ENCODE measurements at regions not wholly inside any gene's neighbourhood (a gene's known extent, or its start where the extent isn't known, plus 50 kb on each side); places are given as distances from the start of the nearest gene placed in this dataset.

- DNase-seq, result no peak
- no peaks in the 10 kb centered on the region for H3K4me1 Mint-ChIP-seq
- H3K4me1 ChIP-seq (ENCODE audit: control insufficient read depth, insufficient read depth, low read length, poor library complexity, severe bottlenecking), result no peaks in the 10 kb centered on the region
- no peaks in the 10 kb centered on the region for H3K27me3 Mint-ChIP-seq
- H3K9me3 Mint-ChIP-seq, result peaks cover 0 to 20% (median 5%) of the 10 kb centered on the region in 7 donors
- H3K4me3 ChIP-seq (ENCODE audit: low read depth, low read length), result no peak overlapping the region
- H3K27ac ChIP-seq (ENCODE audit: insufficient read depth, low read length, poor library complexity, severe bottlenecking), result no peak overlapping the region
- H3K36me3 ChIP-seq (ENCODE audit: control insufficient read depth, insufficient read depth, low read length), result no peaks in the 10 kb centered on the region
- H3K27me3 ChIP-seq (ENCODE audit: control insufficient read depth, insufficient read depth, low read length), result no peaks in the 10 kb centered on the region
- H3K27ac Mint-ChIP-seq, result no peak overlapping the region
- H3K4me3 Mint-ChIP-seq, result no peak overlapping the region
- H3K9me3 ChIP-seq (ENCODE audit: control insufficient read depth in 2 of 2, low read length in 2 of 2), result peaks cover 0 to 2% of the 10 kb centered on the region in 2 experiments
- H3K36me3 Mint-ChIP-seq, result no peaks in the 10 kb centered on the region
- ATAC-seq (ENCODE audit: low read depth in 2 of 2), result no peak
These were observed 116.6 kb upstream of the ROBO1 start for GRCh38 chr3:79884354-79884753.

- ATAC-seq (ENCODE audit: low read depth in 2 of 2), result no peak
- H3K27me3 ChIP-seq (ENCODE audit: control insufficient read depth, insufficient read depth, low read length), result no peaks in the 10 kb centered on the region
- no peak overlapping the region for H3K4me3 ChIP-seq (ENCODE audit: low read depth, low read length)
- no peak for DNase-seq
- peaks cover 0 to 15% (median 7%) of the 10 kb centered on the region in 7 donors for H3K9me3 Mint-ChIP-seq
- no peak overlapping the region for H3K27ac ChIP-seq (ENCODE audit: insufficient read depth, low read length, poor library complexity, severe bottlenecking)
- no peaks in the 10 kb centered on the region for H3K4me1 ChIP-seq (ENCODE audit: control insufficient read depth, insufficient read depth, low read length, poor library complexity, severe bottlenecking)
- no peaks in the 10 kb centered on the region for H3K36me3 ChIP-seq (ENCODE audit: control insufficient read depth, insufficient read depth, low read length)
- H3K27me3 Mint-ChIP-seq, result no peaks in the 10 kb centered on the region
- no peaks in the 10 kb centered on the region for H3K36me3 Mint-ChIP-seq
- H3K4me1 Mint-ChIP-seq, result no peaks in the 10 kb centered on the region
- H3K4me3 Mint-ChIP-seq, result no peak overlapping the region
- no peak overlapping the region for H3K27ac Mint-ChIP-seq
- peaks cover 0 to 2% of the 10 kb centered on the region in 2 experiments for H3K9me3 ChIP-seq (ENCODE audit: control insufficient read depth in 2 of 2, low read length in 2 of 2)
These were observed 113.6 kb upstream of the ROBO1 start for GRCh38 chr3:79881431-79881830.

DNA sequence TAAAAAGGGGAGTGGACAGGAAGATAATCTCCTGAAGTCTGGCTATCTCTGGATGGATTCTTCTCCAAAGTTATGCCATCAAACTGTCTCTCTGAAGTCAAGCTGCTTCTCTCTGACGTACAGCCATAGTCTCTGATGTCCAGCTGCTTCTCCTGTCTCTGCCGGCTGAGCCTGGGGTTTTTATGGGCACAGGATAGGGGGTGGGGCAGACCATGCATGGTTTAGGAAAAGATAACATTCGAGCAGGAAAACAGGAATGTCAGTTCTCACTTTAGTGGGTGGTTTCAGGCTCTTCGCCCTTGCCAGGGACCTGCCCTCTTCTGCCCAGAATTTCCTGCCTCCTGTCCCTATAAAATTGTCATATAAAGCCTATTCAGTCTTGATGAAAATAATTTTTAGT lies 110.9 kb upstream of the ROBO1 start:
- Mint-ChIP-seq H3K27me3 (no peaks in the 10 kb centered on the region), H3K4me1 (no peaks in the 10 kb centered on the region), H3K27ac (no peak overlapping the region), H3K36me3 (no peaks in the 10 kb centered on the region), H3K9me3 (peaks cover 0 to 20% (median 11%) of the 10 kb centered on the region in 7 donors), H3K4me3 (no peak overlapping the region)
- Histone ChIP-seq H3K4me1 (ENCODE audit: control insufficient read depth, insufficient read depth, low read length, poor library complexity, severe bottlenecking) (no peaks in the 10 kb centered on the region), H3K27ac (ENCODE audit: insufficient read depth, low read length, poor library complexity, severe bottlenecking) (no peak overlapping the region), H3K9me3 (ENCODE audit: control insufficient read depth in 2 of 2, low read length in 2 of 2) (no peaks in the 10 kb centered on the region), H3K27me3 (ENCODE audit: control insufficient read depth, insufficient read depth, low read length) (no peaks in the 10 kb centered on the region), H3K36me3 (ENCODE audit: control insufficient read depth, insufficient read depth, low read length) (no peaks in the 10 kb centered on the region), H3K4me3 (ENCODE audit: low read depth, low read length) (no peak overlapping the region)
- ATAC-seq (ENCODE audit: low read depth in 2 of 2), result no peak
- no peak for DNase-seq

DNA sequence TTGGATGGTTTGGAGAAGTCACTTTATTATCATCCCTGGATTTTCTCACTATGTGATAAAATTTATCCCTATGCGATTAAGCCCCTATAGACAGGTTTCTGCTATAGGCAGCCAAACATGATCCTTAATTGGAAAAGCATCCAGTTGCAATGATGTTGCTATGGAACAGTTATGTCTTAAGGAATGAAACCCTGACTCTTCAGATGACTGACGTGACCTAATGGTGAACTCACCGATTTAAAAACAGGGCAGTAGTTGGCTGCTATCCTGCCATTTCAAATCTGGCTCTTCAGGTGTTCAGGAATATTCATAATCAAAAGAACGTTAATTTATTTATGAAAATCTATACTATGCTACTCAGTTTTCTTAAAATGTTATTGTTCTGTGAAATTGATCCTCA lies 106.8 kb upstream of the ROBO1 start:
- no peaks in the 10 kb centered on the region for H3K4me1 ChIP-seq (ENCODE audit: control insufficient read depth, insufficient read depth, low read length, poor library complexity, severe bottlenecking)
- Mint-ChIP-seq H3K4me1 (no peaks in the 10 kb centered on the region), H3K27me3 (no peaks in the 10 kb centered on the region), H3K36me3 (no peaks in the 10 kb centered on the region), H3K27ac (no peak overlapping the region), H3K9me3 (peaks cover 0 to 20% (median 12%) of the 10 kb centered on the region in 7 donors), H3K4me3 (no peak overlapping the region)
- no peaks in the 10 kb centered on the region for H3K27me3 ChIP-seq (ENCODE audit: control insufficient read depth, insufficient read depth, low read length)
- no peak overlapping the region for H3K4me3 ChIP-seq (ENCODE audit: low read depth, low read length)
- no peak for DNase-seq
- peaks cover 0 to 8% of the 10 kb centered on the region in 2 experiments for H3K9me3 ChIP-seq (ENCODE audit: control insufficient read depth in 2 of 2, low read length in 2 of 2)
- H3K36me3 ChIP-seq (ENCODE audit: control insufficient read depth, insufficient read depth, low read length), result no peaks in the 10 kb centered on the region
- H3K27ac ChIP-seq (ENCODE audit: insufficient read depth, low read length, poor library complexity, severe bottlenecking), result no peak overlapping the region
- no peak for ATAC-seq (ENCODE audit: low read depth in 2 of 2)

GRCh38 chr3:79872483-79872882 lies 104.7 kb upstream of the ROBO1 start:
- H3K27ac Mint-ChIP-seq, result no peak overlapping the region
- DNase-seq (no peak), ATAC-seq (ENCODE audit: low read depth in 2 of 2) (no peak)
- Histone ChIP-seq H3K36me3 (ENCODE audit: control insufficient read depth, insufficient read depth, low read length) (no peaks in the 10 kb centered on the region), H3K4me3 (ENCODE audit: low read depth, low read length) (no peak overlapping the region), H3K27me3 (ENCODE audit: control insufficient read depth, insufficient read depth, low read length) (no peaks in the 10 kb centered on the region), H3K27ac (ENCODE audit: insufficient read depth, low read length, poor library complexity, severe bottlenecking) (no peak overlapping the region), H3K9me3 (ENCODE audit: control insufficient read depth in 2 of 2, low read length in 2 of 2) (peaks cover 0 to 8% of the 10 kb centered on the region in 2 experiments), H3K4me1 (ENCODE audit: control insufficient read depth, insufficient read depth, low read length, poor library complexity, severe bottlenecking) (no peaks in the 10 kb centered on the region)
- no peaks in the 10 kb centered on the region for H3K27me3 Mint-ChIP-seq
- H3K36me3 Mint-ChIP-seq, result no peaks in the 10 kb centered on the region
- no peak overlapping the region for H3K4me3 Mint-ChIP-seq
- no peaks in the 10 kb centered on the region for H3K4me1 Mint-ChIP-seq
- peaks cover 0 to 33% (median 17%) of the 10 kb centered on the region in 7 donors for H3K9me3 Mint-ChIP-seq

DNA sequence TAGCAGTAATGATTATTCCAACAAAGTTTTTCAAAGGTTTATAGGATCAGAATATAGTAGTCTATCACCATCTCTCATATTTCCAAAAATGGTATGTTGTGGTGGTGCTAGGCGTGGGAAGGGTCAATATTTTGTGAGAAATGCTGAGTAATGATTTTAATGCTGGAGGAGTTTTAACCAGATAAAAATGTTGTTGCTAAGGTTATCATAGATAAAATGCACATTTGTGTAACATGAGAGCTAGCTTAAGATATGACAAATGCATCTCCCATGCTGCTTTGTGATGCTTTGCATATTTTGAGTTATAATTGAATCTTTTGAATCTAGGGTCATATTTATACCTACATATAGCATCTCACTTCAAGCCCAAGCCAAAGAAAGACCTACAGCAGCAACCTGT lies 103.9 kb upstream of the ROBO1 start:
- no peaks in the 10 kb centered on the region for H3K36me3 Mint-ChIP-seq
- peaks cover 0 to 8% of the 10 kb centered on the region in 2 experiments for H3K9me3 ChIP-seq (ENCODE audit: control insufficient read depth in 2 of 2, low read length in 2 of 2)
- H3K27ac Mint-ChIP-seq, result no peak overlapping the region
- no peak overlapping the region for H3K4me3 Mint-ChIP-seq
- H3K36me3 ChIP-seq (ENCODE audit: control insufficient read depth, insufficient read depth, low read length), result no peaks in the 10 kb centered on the region
- H3K4me1 ChIP-seq (ENCODE audit: control insufficient read depth, insufficient read depth, low read length, poor library complexity, severe bottlenecking), result no peaks in the 10 kb centered on the region
- no peak overlapping the region for H3K27ac ChIP-seq (ENCODE audit: insufficient read depth, low read length, poor library complexity, severe bottlenecking)
- H3K27me3 Mint-ChIP-seq, result no peaks in the 10 kb centered on the region
- peaks cover 0 to 41% (median 11%) of the 10 kb centered on the region in 7 donors for H3K9me3 Mint-ChIP-seq
- DNase-seq (no peak), ATAC-seq (ENCODE audit: low read depth in 2 of 2) (no peak)
- H3K4me1 Mint-ChIP-seq, result no peaks in the 10 kb centered on the region
- no peak overlapping the region for H3K4me3 ChIP-seq (ENCODE audit: low read depth, low read length)
- H3K27me3 ChIP-seq (ENCODE audit: control insufficient read depth, insufficient read depth, low read length), result no peaks in the 10 kb centered on the region

DNA sequence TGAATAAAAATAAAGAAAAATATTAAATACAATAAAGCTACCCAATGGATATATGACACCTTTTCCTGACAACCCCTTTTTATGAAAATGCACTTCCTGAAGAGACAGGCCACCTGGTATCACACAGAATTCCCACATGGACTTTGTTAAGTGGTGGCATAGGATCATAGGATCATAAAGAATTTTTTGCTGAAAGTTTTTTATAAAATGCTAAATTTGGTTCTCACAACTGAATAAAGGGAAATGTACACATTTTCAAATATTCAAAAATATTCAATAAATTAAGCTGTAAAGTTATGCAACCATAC lies 102.5 kb upstream of the ROBO1 start:
- no peaks in the 10 kb centered on the region for H3K27me3 ChIP-seq (ENCODE audit: control insufficient read depth, insufficient read depth, low read length)
- ATAC-seq (ENCODE audit: low read depth in 2 of 2), result no peak

DNA sequence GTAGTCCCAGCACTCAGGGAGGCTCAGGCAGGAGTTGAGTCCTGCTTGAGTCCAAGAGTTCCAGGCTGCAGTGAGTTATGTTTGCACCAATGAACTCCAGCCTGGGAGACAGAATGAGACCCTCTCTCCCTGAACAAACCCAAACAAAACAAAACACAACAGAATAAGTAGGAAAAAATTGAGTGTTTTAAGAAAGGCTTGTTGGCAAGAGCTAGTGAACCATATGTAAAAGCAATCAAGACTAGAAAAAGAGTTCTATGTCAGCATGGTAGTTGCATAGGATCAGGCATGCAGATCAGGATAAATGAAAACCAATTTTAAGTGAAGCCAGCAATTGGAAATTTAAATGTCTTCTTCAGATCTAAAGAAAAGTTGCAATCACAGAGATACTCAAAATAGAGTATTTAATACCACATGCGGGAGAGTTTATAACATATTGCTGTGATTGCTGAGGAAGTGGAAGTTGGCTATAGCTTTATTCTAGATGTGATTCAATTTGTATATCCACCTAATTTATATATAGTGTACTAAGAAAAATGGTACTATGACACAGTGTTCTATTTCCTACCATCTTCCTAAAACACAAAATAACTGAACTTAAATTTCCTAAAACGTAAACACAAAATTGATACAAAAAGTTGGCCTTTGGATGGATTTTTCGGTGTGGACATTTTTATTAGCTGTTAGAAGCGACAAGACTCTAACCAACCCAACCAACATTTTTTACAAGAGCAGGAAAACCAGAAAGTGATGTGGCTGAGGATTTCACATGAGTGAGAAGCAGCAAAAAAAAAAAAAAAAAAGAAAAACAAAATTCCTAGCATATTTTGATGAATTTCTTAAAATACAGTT lies 101.9 kb upstream of the ROBO1 start:
- Mint-ChIP-seq H3K27me3 (no peaks in the 10 kb centered on the region), H3K36me3 (no peaks in the 10 kb centered on the region), H3K4me1 (no peaks in the 10 kb centered on the region), H3K9me3 (peaks cover 0 to 45% (median 11%) of the 10 kb centered on the region in 7 donors), H3K27ac (no peak overlapping the region), H3K4me3 (no peak overlapping the region)
- H3K4me1 ChIP-seq (ENCODE audit: control insufficient read depth, insufficient read depth, low read length, poor library complexity, severe bottlenecking), result no peaks in the 10 kb centered on the region
- H3K36me3 ChIP-seq (ENCODE audit: control insufficient read depth, insufficient read depth, low read length), result no peaks in the 10 kb centered on the region
- ATAC-seq (ENCODE audit: low read depth in 2 of 2) (no peak), DNase-seq (no peak)
- H3K4me3 ChIP-seq (ENCODE audit: low read depth, low read length), result no peak overlapping the region
- H3K27me3 ChIP-seq (ENCODE audit: control insufficient read depth, insufficient read depth, low read length), result no peaks in the 10 kb centered on the region
- H3K9me3 ChIP-seq (ENCODE audit: control insufficient read depth in 2 of 2, low read length in 2 of 2), result peaks cover 0 to 8% of the 10 kb centered on the region in 2 experiments
- no peak overlapping the region for H3K27ac ChIP-seq (ENCODE audit: insufficient read depth, low read length, poor library complexity, severe bottlenecking)

More for the DNA sequence above, 102.5 kb upstream of the ROBO1 start:
- H3K9me3 Mint-ChIP-seq, result peaks cover 0 to 45% (median 11%) of the 10 kb centered on the region in 7 donors
- no peak overlapping the region for H3K27ac ChIP-seq (ENCODE audit: insufficient read depth, low read length, poor library complexity, severe bottlenecking)
- peaks cover 0 to 8% of the 10 kb centered on the region in 2 experiments for H3K9me3 ChIP-seq (ENCODE audit: control insufficient read depth in 2 of 2, low read length in 2 of 2)
- H3K36me3 ChIP-seq (ENCODE audit: control insufficient read depth, insufficient read depth, low read length), result no peaks in the 10 kb centered on the region
- no peaks in the 10 kb centered on the region for H3K4me1 Mint-ChIP-seq
- no peaks in the 10 kb centered on the region for H3K36me3 Mint-ChIP-seq
- no peaks in the 10 kb centered on the region for H3K27me3 Mint-ChIP-seq
- no peak overlapping the region for H3K4me3 ChIP-seq (ENCODE audit: low read depth, low read length)
- no peaks in the 10 kb centered on the region for H3K4me1 ChIP-seq (ENCODE audit: control insufficient read depth, insufficient read depth, low read length, poor library complexity, severe bottlenecking)
- DNase-seq, result no peak
- H3K27ac Mint-ChIP-seq, result no peak overlapping the region
- H3K4me3 Mint-ChIP-seq, result no peak overlapping the region
